NT2/D1 (cell line): ENCODE measurements at regions not wholly inside any gene's neighbourhood (a gene's known extent, or its start where the extent isn't known, plus 50 kb on each side); places are given as distances from the start of the nearest gene placed in this dataset.
"Not testable (repeated sequence)": the region's sequence is repeated elsewhere in the genome, so short reads cannot be mapped to it uniquely, and the experiment has no call there.

Experiments
- DNase-seq: peaks from one replicate; pipeline ENCODE4 v3.0.0-alpha.2; 2011; ENCODE audit warnings: low read depth, low spot score
- H3K27me3 ChIP-seq: 2 replicates; pipeline ENCODE4 v1.6.0; 2011; ENCODE audit warnings: mild to moderate bottlenecking; ENCODE audit not compliant: insufficient read length, insufficient read depth
- H3K36me3 ChIP-seq: 2 replicates; pipeline ENCODE4 v1.6.1; 2011; ENCODE audit warnings: mild to moderate bottlenecking, low read length, mixed read lengths; ENCODE audit not compliant: insufficient read depth, insufficient read length
- H3K4me1 ChIP-seq: 2 replicates; pipeline ENCODE4 v1.5.1; 2011; ENCODE audit not compliant: insufficient read depth, insufficient read length
- H3K4me3 ChIP-seq: 2 replicates; pipeline ENCODE4 v1.5.1; 2011; ENCODE audit warnings: low read depth; ENCODE audit not compliant: insufficient read length
- H3K9ac ChIP-seq: 2 replicates; pipeline ENCODE4 v1.6.0; 2011; ENCODE audit warnings: low read depth; ENCODE audit not compliant: insufficient read length
- H3K9me3 ChIP-seq: 2 replicates; pipeline ENCODE4 v1.5.1; 2011; ENCODE audit warnings: mild to moderate bottlenecking, low read length; ENCODE audit not compliant: insufficient read depth
- SUZ12 ChIP-seq: IDR thresholded peaks from 2 replicates; pipeline ENCODE4 v1.6.1; 2011; ENCODE audit not compliant: insufficient read length, insufficient read depth; ENCODE audit errors: extremely low read depth
- YY1 ChIP-seq: IDR thresholded peaks from 2 replicates; pipeline ENCODE4 v1.6.1; 2011; ENCODE audit not compliant: insufficient read length, insufficient read depth
- ZNF274 ChIP-seq: IDR thresholded peaks from 2 replicates; pipeline ENCODE4 v1.6.1; 2011; ENCODE audit warnings: mild to moderate bottlenecking, low read depth, low read length

GRCh38 chr7:69419934-69420333 is 178.3 kb upstream of the AUTS2 start:
- Histone ChIP-seq H3K9ac (no peak overlapping the region), H3K4me1 (no peaks in the 10 kb centered on the region), H3K9me3 (no peaks in the 10 kb centered on the region), H3K36me3 (no peaks in the 10 kb centered on the region), H3K27me3 (no peaks in the 10 kb centered on the region), H3K4me3 (no peak overlapping the region)
- TF ChIP-seq YY1: no peak
- TF ChIP-seq SUZ12: no peak
- TF ChIP-seq ZNF274: no peak
- no peak for DNase-seq

- H3K36me3 ChIP-seq: no peaks in the 10 kb centered on the region
- DNase-seq: no peak
- no peaks in the 10 kb centered on the region for H3K4me1 ChIP-seq
- TF ChIP-seq ZNF274 (no peak), YY1 (no peak), SUZ12 (no peak)
- H3K4me3 ChIP-seq: no peak overlapping the region
- H3K9me3 ChIP-seq: no peaks in the 10 kb centered on the region
- H3K27me3 ChIP-seq: no peaks in the 10 kb centered on the region
- no peak overlapping the region for H3K9ac ChIP-seq
Measured at GRCh38 chr7:69422574-69422985, 175.7 kb upstream of the AUTS2 start.

DNA sequence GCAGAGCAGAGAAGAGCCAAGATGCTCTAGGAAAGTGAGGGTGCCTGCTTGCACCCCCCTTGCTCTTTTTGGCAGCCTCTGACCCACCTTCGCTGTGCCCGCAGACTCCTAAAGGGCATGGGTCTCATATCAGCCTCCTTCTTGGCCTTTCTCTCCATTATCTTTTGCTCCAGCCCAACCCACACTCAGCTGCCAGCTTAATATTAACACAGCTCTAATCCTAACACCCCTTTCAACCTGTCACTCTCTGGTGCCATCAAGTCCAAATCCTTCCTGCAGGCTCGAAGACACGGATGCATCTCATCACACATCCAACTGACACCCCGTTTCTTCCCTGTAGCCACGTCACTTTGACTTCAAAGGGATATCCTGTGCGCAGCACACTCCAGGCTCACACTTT is 171.6 kb upstream of the AUTS2 start:
- no peak overlapping the region for H3K4me3 ChIP-seq
- TF ChIP-seq YY1 (no peak), ZNF274 (no peak), SUZ12 (no peak)
- DNase-seq: no peak
- peaks cover 2% of the 10 kb centered on the region for H3K4me1 ChIP-seq
- H3K27me3 ChIP-seq: peaks cover 1% of the 10 kb centered on the region
- no peaks in the 10 kb centered on the region for H3K9me3 ChIP-seq
- no peak overlapping the region for H3K9ac ChIP-seq
- H3K36me3 ChIP-seq: no peaks in the 10 kb centered on the region

- H3K27me3 ChIP-seq: peaks cover 5% of the 10 kb centered on the region
- no peaks in the 10 kb centered on the region for H3K9me3 ChIP-seq
- DNase-seq: no peak
- no peak overlapping the region for H3K9ac ChIP-seq
- H3K4me3 ChIP-seq: no peak overlapping the region
- peaks cover 2% of the 10 kb centered on the region for H3K4me1 ChIP-seq
- TF ChIP-seq ZNF274: no peak
- no peak for TF ChIP-seq SUZ12
- TF ChIP-seq YY1: no peak
- no peaks in the 10 kb centered on the region for H3K36me3 ChIP-seq
Measured at GRCh38 chr7:69428089-69428488, 170.2 kb upstream of the AUTS2 start.

DNA sequence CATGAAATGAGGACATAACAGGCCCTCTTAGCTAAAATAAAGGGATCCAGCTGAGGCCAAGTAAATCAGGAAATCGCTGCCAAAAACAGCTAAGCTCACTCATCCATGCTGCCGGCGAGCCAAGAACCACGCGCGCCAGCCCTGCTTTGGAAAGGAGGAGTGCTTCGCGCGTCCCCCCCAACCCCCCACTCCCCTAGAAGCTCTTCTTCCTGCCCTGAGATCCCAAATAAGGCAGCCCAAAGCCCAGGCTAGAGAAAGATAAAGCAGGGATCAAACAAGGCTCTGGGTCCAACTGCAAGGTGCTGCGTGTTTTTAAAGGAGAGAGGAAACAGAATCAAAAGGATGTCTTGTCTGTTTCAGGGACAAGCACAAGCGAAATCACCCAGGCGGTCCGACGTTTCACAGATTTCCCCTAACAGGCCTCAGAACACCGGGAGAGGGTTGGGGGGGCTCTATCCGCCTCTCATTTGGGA is 168.3 kb upstream of the AUTS2 start:
- Histone ChIP-seq H3K4me1 (peaks cover 2% of the 10 kb centered on the region), H3K9me3 (no peaks in the 10 kb centered on the region), H3K36me3 (no peaks in the 10 kb centered on the region), H3K4me3 (no peak overlapping the region), H3K9ac (no peak overlapping the region), H3K27me3 (peaks cover 5% of the 10 kb centered on the region)
- DNase-seq: no peak
- TF ChIP-seq SUZ12: no peak
- TF ChIP-seq YY1: no peak
- TF ChIP-seq ZNF274: no peak

DNA sequence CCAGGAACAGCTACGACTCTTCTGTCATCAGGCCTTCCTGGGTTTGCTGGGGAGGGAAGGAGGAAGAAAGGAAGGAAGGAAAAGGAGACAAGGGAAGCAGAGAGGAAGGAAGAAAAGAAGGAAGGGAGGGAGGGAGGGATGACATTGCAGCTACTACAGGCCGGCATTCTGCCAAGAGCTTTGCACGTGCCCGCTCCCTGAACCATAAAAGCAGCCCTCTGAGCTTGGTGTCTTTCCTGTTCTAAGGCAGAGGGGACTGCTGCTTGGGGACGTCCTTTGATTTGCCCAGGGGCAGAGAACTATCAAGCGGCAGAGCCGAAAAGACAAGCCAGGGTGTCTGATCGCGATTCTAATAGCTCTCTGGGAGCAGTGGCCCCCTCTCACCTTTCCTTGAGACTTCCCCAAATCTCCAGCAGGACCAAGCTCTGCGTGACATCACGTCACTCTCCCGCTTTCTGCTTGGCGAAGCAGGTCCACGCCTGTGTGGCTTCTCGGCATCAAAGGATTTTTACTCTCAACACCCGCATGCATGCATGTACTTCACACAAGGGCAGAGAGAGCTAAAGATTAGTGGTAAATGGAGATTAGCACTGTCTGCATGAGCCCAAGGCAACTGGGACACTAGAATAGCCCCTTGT is 167.8 kb upstream of the AUTS2 start:
- H3K9me3 ChIP-seq: no peaks in the 10 kb centered on the region
- H3K4me1 ChIP-seq: peaks cover 2% of the 10 kb centered on the region
- no peak for DNase-seq
- H3K36me3 ChIP-seq: no peaks in the 10 kb centered on the region
- H3K9ac ChIP-seq: no peak overlapping the region
- peaks cover 5% of the 10 kb centered on the region for H3K27me3 ChIP-seq
- no peak overlapping the region for H3K4me3 ChIP-seq
- TF ChIP-seq ZNF274 (no peak), YY1 (no peak), SUZ12 (no peak)

DNA sequence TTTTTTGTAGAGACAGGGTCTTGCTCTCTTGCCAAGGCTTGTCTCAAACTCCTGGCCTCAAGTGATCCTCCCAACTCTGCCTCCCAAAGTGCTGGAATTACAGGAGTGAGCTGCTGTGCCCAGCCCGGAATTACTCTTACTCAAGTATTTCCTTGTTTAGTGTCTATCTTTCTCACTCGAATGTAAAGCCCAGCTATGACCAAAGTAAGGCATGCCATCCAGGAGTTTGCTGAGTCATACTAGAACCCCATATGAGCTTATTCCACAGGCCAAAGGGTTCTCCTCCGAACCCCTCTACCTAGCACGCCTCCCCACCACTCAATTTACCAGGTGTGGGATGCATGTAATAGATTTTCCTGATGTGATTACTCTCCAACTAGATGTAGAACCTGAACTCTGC is 166.6 kb upstream of the AUTS2 start:
- Histone ChIP-seq H3K4me3 (no peak overlapping the region), H3K36me3 (no peaks in the 10 kb centered on the region), H3K27me3 (peaks cover 5% of the 10 kb centered on the region), H3K9me3 (no peaks in the 10 kb centered on the region), H3K4me1 (peaks cover 2% of the 10 kb centered on the region), H3K9ac (no peak overlapping the region)
- TF ChIP-seq SUZ12 (no peak), ZNF274 (no peak), YY1 (no peak)
- no peak for DNase-seq

DNA sequence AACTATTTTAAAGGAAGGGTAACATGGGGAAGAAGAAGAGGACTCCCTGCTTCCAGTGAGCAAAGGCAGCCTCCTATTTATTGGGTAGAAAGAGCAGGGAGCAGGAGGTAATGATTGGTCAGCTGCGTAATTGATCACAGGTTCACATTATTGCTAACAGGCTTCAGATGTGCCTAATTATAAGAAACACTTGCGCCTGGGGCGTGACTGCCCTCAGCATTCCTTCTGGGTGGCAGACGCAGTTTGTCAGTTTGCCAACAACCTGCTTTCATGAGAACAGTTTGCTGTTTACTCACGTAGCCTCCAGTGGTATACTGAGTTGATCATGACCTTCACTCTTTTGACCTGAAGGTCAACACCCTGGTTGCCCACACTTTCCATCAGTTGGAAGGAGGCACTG is 166.0 kb upstream of the AUTS2 start:
- H3K9me3 ChIP-seq, H3K4me1 ChIP-seq, DNase-seq, H3K9ac ChIP-seq, H3K27me3 ChIP-seq, H3K36me3 ChIP-seq, H3K4me3 ChIP-seq: not testable (repeated sequence)
